Iris pigment epithelial cell (primary cell): ENCODE measurements at regions not wholly inside any gene's neighbourhood (a gene's known extent, or its start where the extent isn't known, plus 50 kb on each side); places are given as distances from the start of the nearest gene placed in this dataset.
A peak's percentile ranks its signal among the peaks of the same experiment; 100 is the strongest.
"Not testable (repeated sequence)": the region's sequence is repeated elsewhere in the genome, so short reads cannot be mapped to it uniquely, and the experiment has no call there.

Experiments used
- DNase-seq: peaks from one replicate; pipeline ENCODE4 v3.0.0-alpha.2; 2011; ENCODE audit warnings: low read depth

DNA sequence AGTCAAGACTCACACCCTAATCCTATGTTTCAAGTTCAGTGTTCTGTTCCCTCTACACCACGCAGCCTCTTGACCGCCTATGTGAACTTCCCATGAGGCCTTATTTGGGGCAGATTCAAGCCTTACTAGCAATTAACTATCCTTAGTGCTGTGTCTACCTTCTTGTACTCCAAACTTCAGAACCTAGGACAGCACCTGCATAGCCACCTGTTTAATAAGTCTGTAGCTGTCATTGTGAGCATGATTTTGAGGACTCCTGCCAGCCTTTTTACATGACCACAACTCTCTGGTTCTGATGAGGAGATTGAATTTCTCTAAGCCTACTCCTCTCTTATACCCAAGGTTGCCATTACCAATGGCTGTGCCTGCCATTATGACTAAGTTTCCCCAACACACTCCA lies 50.8 kb upstream of the PCSK1 start:
- peak; percentile 61 for DNase-seq

DNA sequence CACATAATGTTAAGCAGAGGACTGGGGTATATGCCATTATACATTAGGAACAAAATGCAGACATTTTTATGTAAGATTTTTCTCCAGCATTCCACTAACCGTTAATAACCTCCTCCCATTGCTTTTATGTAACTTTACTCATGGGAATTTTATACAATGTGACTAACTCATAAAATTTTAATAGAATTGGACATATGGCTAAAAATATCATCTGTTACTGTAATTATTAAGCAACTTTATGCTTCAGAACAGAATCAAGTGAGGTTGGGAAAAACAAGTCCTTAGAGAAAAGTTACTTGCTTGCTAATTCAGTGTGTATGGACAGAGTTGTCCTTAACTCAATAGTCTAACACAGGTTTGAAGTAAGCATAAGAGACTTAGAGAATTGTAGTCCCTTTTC lies 54.8 kb upstream of the PCSK1 start:
- no peak for DNase-seq

DNA sequence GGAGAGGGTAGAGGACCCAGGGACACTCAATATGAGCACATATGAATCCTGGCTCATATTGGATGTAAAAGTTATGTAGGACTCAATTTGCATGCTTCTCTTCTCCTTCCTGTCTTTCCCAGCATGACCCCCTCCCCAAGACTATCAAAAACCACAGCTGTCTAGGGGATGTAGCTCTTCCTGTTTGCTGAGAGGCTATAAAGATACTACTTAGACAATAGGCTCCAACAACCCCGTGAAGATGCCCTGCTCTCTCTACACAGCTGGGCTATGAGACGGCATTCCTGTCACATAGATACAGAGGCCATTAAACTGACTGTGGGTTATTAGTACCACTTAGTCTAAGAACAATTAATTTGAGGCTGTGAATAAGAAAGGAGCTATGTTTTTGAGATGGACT lies 56.5 kb upstream of the PCSK1 start:
- no peak for DNase-seq

DNA sequence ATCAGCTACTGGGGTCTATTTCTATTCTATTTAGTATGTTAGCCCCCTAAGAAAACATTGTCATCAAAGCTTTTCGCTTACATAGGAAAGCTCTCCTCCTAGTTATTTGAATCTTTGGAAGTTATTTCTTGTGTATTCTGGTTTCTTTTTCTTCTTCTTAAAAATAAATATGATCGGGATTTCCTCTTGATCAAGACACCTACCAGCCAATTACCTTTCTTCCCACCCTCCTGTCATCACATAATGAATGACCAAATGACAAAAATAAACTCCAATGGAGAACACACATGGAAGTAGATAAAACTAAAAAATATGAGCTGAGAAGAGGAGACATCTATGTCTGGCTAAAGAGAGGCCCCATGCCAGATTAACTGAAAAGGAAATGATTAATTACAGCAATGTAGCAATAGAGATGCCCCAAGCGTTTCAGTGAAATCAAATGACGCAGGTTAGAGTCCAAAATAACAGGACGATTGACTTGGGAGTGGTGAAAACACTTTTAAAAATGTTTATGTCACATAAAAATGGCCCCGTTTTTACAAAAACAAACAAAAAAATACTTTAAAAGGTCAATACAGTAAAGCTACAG lies 59.5 kb upstream of the PCSK1 start:
- DNase-seq: peak; percentile 84

DNA sequence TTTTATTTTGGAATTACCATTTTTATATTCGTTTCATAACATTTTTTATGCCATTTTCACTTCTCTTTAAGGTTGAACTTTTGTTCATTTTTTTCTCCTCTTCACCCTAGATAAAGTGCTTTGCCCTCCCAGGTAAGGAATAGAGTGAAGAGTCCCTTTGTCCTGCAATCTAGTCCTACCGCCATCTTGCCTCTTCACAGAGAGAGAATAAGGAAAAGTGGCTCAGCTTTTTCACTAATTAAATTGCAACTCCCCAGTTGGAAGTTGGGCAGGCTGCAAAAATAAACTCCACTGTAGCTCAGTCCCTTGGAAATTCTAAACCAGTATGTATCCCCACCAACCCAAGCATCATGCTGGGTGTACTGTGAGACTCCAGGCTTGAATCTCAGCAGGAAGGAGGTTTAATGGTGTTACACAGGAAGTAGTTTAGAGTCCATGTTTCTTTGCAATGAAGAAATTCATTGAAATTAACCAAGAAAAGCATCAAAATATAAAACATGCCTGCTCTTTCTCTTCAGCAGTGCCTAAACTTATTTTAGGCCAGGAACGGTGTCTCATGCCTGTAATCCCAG lies 60.3 kb upstream of the PCSK1 start:
- no peak for DNase-seq

DNA sequence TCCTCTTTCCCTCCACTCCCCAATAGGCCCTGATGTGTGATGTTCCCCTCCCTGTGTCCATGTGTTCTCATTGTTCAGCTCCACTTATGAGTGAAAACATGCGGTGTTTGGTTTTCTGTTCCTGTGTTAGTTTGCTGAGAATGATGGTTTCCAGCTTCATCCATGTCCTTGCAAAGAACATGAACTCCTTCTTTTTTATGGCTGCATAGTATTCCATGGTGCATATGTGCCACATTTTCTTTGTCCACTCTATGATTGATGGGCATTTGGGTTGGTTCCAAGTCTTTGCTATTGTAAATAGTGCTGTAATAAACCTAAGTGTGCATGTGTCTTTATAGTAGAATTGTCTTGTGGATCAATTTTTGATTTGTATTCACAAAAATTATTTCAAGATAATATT lies 62.4 kb upstream of the PCSK1 start:
- not testable (repeated sequence) for DNase-seq

DNA sequence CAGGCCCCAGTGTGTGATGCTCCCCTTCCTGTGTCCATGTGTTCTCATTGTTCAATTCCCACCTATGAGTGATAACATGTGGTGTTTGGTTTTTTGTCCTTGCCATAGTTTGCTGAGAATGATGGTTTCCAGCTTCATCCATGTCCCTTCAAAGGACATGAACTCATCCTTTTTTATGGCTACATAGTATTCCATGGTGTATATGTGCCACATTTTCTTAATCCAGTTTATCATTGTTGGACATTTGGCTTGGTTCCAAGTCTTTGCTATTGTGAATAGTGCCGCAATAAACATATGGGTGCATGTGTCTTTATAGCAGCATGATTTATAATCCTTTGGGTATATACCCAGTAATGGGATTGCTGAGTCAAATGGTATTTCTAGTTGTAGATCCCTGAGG lies 64.0 kb upstream of the PCSK1 start:
- not testable (repeated sequence) for DNase-seq

DNA sequence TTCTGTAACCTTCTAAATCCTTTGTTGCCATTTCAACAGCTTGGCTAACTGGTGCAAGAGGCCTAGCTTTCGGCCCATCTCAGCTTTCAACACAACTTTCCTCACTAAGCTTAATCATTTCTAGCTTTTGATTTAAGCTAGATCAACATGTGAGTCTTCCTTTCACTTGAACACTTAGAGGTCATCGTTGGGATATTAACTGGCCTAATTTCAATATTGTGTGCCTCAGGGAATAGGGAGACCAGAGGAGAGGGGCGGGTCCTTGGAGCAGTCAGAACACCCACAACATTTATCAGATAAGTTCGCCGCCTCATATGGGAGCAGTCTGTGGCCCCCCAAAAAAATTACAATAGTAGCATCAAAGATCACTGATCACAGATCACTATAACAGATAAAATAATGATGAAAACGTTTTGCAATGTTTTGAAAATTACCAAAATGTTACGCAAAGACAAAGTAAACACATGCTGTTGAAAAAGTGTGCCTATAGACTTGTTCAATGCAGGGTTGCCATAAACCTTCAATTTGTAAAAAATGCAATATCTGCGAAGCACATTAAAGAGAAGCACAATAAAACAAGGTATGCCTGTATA lies 66.8 kb upstream of the PCSK1 start:
- DNase-seq: no peak

DNA sequence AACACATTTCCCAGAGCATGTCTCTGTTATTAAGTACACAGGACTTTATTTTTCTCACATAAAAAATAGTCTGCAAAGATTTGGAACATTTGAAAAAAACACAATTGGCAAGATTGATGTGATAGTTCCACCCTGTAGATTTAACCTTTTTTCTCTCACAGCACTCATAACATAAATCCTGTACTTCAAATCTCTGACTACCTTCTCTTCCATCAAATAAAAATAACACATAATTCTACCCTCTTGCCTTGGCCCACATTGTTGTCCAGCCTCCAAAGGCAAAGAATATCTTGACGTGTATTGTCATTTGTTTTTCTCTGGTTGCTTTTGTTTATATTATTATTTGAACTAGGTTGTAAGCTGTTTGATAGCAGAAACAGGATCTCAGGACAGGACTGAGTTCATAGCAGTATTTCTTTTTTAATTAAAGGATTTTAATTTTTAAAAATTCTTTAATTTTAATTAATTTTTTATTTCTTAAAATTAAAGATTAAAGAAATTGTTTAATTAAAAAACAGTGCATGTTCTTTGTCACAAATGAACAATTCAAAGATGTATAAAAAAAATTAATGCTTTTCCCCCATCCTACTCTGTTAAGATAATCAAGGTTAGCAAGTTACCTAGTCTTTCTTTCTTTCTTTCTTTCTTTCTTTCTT lies 69.1 kb upstream of the PCSK1 start:
- DNase-seq: no peak

DNA sequence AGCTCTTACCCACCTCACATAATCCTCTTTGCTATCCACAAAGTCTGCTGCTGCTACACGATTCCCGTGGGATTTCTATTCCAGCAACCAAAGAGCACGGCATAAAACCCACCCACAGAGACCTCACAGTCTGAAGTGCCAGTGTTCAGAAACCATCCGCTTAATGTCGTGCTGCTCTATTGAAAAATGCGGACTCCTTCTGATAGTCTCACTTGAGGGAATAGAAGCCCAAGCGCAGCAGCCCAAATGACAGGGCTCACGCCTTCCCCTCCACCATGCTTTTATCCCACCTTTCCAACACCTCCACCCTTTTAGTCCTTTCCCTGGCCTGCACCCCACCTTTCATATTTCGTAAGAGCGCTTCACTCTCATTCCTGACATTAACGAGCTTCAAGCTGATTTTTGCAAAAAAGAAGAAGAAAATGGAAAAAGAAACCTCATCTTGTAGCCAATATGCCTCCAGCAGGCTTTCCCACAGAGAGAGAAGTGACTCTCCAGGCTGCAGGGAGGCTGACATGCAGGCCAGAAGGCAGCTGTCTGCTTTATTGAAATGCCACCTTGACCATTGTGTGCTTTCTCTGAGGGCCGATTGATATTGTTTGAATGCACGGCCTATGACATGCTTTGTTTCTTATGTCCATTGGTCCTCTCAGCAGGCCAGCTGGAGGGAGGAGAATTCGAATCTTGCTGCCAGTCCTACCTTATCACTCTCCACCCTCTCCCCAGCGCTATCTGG lies 70.6 kb upstream of the PCSK1 start:
- DNase-seq: no peak

DNA sequence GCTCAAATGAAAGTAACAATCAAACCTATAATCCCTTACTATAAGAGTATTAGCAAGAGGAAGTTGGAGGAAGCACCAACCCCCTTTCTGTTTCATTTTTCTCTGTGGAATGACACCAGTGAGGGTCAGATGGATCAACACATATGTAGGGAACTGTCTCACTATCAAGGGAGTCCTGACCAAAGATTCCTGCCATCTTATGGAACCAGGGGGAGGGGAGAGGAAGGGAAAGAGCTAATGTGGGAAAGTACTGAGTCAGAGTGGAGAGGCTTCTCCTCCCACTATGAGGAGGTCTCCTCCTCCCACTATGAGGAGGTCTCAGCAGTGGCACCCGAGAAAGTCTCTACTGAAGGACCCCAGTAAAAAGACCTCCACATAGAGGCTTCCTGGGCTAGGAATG lies 73.3 kb upstream of the PCSK1 start:
- DNase-seq: no peak

DNA sequence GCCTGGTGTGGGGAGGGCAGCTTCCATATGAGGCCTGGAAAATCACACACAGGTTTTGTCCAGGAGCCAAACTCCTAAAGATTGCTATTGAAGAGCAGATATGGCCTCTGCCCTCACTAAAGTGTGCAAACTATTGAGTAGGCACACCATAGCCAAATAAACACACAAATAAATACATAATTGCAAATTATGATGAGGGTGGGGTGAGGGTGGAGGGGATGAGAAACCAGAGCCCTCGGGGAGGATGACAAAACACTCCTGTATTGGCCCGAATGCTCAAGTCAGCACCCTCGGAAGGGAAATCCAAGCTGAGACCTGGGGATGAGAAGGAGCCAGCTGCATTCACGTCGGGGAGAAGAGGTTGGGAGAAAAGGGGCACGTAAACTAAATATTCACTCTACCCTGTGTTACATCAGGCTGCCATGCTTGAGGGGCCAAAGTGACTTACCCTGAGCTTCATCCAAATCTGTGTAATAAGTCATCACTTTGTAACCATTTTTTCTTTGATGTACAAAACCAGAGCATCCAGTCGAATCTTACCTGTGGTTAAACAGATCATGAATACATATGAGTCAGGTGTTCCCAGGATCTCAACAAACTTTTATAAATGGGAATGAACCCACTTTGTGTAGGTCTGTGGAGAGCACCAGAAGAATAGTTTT lies 73.9 kb upstream of the PCSK1 start:
- DNase-seq: no peak

DNA sequence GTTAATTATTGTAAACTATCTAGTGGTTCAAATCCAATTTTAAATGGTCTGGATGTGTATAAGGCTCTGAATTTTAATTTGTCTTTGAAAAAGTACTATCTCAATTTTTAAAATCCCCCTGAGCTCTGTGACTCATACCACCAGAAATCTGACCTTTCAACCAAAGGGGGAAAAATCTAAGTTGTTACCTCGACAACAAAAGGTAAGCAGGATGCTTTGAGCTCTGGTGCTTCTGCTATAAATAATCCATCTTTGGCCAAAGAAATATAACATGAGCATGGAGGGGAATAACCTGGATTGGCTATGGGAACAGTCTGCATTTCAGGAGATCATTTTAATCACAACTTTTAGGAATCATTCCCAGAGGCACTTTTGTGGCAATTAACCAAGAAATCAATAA lies 76.3 kb upstream of the PCSK1 start:
- DNase-seq: peak; percentile 60

DNA sequence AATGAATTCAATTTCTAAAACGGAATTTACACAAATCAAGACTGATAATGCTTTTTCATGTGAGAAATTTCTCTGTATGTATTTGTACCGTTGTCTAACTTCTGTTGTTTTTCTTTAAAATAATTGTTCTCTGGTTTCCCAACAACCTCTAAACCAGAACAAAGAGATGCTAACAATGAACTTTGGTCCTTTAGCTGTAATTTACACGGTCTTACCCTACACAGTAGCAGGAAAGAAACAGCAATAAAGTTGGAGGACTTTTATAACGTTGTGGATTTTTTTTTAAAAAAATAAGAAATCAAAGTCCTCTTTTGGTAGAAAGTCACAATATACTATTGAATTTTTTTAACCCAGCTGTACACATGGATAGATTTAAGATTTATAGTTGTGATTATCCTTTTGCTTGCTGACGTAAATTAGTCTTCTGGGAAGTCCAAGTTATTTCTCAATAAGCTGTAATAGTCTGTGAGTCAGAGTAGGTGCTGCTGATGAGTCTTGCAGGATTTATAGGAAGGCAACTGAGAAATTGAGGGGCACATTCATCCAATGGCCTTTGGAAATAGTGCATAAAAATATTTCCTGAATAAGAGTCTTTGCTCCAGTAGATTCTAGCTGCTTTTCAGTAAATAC lies 76.8 kb upstream of the PCSK1 start:
- peak; percentile 97 for DNase-seq

DNA sequence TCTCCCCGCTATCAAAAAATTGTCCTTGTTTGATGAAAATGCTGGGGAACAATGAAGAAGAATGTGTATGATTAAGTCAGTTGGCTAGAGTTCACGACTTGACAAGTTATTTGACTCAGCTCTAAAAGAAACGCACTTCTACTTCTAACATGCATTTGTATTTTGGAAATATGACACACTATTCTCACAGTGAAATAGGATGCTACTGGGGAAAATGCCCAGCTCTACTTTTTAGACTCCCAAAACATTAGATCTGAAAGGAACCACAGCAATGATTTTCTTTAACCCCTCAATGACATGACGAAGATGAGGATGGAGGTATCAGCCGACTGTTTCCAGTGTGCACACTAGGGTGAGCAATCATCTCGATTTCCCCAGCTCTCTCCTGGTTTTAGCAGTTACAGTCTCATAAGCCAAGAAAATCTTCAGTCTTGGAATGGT lies 83.6 kb upstream of the PCSK1 start:
- peak; percentile 52 for DNase-seq

DNA sequence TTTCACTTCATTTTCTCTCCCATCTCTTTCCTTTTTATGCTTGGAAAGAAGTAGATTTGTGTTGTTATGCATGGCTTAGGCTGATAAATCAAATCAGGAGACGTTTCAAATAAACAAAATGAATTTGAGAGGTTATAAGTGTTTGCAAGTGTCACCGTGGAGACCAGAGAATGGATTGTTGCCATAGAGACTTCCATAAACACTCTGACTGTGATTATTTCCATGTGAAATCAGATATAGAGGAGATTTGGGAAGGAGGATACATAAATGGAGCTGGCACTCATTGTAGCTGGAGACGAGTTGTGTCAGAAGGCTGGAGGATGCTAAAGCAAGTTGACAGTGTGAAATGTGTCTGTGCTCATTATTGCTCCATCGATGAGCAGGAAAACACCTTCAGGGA lies 84.2 kb upstream of the PCSK1 start:
- DNase-seq: peak; percentile 48

DNA sequence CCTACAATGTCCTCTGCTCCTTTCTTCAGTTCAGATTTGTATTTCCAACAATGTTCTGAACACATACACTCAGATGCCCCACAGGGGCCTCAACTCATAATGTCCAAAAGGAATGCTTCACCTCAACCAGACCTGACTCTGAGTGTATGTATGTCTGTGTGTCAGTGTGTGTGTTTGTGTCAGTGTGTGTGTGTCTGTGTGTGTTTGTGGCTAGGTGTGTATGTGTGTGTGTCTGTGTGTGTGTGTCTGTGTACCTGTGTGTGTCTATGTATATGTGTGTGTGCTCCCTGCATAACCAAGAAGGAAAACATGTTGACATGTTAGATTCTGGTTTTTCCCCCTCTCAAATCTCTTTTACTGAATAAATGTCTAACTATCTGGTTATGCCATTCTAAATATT lies 87.3 kb upstream of the PCSK1 start:
- DNase-seq: no peak

DNA sequence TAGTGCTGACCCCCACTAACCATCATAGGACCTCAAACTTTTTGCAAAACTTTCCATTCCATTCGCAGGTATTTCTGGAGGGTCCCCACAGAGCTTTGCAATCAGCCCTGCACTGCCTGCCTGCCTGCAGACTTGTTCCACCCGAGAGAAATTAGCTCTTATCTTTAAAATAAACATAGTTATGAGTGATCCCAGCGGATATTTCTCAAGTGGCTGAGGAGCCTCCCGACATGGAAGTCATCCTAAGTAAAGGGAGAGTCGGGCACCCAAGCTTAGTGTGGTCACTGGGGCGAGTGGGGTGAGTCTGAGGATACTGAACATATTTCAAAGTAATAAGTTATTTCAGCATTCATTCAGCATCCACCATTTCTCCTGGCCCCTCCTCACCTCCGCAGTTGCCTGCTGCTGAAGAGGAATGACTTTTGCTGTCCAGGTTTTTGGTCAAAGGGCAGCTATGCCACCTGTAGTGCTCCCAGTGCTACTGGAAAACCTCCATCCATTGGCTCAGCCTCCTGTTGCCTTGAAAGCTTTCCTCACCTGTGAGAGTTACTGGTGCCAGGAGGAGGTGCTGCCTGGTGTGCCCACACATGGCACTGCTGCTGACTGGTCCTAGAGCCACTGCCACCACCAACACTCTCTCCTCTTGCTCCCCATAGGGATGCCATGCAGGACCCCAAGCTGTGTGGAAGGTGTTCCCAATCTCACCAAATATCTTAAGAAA lies 89.7 kb upstream of the PCSK1 start:
- DNase-seq: no peak

DNA sequence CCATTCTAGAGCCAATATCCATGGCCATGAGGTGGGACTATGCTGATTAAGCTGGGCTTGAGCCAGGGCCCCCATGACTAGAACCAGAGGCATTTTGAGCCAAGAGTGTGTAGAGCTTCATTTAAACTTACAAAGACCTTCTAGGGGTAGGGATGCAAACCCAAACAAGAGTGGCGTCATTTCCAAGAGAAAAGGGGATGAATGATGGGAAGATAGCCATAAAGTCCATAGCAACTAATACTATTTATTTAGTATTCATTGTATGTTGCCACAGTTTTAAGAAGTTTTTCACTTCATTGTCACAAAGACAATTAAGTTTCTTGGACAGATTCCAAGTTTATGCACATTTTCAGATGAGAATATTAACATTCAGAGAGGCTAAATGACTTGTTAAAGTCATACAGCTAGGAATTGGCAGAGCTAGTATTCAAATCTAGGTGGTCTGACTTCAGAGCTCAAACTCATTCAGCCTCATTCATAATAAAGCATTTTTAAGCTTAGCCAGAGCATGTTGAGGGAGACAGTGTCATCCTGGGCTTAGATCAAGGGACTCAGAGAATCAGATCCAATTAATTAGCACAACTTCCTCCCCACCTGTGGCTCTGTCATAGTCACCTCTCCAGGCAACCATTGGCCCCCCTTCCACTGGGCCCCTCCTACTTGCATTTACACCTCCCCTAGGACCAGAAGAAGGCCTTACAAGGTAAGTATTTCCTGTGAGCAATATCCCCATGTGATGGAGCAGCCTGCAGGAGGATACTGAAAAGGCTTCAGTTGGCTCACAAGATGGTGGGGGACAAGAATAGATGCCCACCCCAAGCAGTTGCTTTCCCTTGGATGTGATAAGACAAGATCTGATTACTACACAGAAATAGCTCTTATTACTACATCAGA lies 95.0 kb upstream of the PCSK1 start:
- DNase-seq: no peak
